HG02610 (cell line): ENCODE measurements at regions not wholly inside any gene's neighbourhood (a gene's known extent, or its start where the extent isn't known, plus 50 kb on each side); places are given as distances from the start of the nearest gene placed in this dataset.

Experiments used
- ATAC-seq: cut with Tn5 transposase; IDR thresholded peaks from one replicate; pipeline ENCODE4 v1.9.1; 2021; ENCODE audit warnings: mild to moderate bottlenecking, moderate library complexity; ENCODE audit not compliant: unreplicated experiment

DNA sequence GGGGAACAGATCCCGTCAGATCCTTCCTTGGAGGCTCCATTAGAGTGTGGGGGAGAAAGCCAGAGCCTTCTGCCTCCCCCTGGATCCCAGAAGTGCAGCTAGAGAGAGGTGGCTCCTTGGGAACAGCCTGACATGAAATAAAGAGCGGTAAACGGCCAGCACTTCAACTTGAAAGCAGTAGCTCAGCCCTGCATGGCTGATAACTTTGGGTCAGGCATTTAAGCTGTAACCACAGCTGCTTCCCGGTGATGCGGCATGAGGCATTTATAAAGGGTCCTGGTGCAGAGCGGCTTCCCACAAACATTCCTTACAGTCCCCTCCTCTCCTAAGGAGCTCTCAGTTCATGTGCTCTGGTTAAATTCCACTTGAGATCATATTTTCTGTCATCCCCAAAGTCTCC, 960.3 kb downstream of the VRK1 start:
- no peak for ATAC-seq

DNA sequence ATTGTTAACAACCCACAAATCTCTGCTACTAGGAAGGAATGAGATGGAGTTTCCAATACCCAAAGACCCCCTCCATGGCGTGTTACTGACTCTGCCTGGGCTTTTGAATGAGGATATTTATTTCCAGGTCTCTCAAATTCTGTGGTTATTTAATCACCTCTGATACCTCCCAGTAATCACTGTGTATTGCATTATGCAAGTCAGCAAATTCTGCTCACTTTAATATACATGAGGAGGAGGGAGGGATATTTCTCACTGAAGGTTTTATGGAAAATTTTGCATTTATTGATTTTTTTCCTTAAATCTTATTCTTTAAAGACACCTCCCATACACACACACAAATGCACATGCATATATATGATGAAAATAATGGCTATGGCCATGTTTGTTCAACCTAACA, 962.9 kb downstream of the VRK1 start:
- ATAC-seq: no peak

DNA sequence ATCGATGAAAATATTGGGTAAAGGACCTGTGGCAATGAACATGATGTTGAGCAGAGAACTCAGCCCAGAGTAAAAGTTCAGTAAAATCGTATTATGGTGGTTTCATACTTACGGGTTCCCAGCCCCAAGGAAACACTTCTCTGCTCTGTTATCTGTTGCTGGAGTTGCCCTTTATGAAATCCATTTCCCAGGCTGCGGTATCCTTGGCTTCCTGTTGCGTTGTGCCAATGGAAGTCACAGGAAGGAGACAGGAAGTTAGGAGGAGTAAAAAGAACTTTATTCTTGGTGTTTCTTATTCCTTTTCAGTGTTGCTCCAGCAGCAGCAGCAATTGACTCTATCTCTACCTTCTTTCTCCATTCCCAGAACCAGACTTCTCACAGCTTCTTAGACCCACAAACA, 965.2 kb downstream of the VRK1 start:
- no peak for ATAC-seq

DNA sequence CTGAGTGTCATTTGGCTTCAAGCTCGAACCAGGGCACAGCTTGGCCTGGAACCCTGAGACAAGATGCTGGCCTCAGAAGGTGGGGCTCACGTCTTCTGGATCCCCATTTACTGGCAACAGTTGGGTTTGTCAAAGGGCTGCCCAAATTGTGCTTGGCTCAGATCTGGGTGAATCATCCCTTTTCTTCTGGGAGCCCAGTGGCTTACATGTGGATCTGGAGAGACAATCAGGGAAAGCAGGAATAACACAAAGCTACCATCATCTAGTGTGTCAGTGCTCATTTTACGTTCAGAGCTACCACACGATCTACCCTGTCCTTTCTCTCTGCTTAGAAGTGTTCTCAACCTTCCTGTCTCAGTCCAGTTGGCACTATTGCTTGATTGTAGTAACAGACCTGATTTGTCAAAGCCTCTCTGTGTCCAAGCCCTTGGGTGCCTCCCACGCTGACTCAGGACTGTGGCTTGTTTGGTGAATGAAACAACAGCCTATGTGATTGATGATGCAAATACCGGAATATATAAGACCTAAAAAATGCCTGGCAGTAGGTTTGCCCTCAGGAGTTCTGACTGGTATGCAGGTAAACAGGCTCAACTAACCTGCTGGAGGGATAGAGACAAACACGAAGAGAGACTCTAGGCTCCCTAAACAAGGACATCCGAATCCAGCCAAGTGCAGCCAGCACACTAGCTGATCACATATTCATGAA, 974.3 kb downstream of the VRK1 start:
- ATAC-seq: no peak

DNA sequence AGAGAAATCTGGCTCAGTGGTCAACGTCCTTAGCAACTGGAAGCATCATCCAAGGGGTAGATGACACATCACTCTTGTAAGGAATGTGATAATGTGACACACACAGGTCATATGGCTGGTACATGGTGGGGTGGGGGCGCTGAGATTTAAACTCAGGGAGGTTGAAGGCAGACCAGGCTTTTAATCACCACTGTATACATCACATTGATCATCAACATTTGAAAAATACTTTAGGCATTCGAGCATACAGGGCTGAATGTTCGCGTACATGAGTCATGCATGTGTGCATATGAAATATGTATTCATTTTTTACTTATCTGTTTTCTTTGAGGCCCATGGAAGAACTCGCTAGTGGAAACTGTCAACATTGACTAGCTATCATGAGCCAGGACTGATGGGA, 976.4 kb downstream of the VRK1 start:
- ATAC-seq: no peak

DNA sequence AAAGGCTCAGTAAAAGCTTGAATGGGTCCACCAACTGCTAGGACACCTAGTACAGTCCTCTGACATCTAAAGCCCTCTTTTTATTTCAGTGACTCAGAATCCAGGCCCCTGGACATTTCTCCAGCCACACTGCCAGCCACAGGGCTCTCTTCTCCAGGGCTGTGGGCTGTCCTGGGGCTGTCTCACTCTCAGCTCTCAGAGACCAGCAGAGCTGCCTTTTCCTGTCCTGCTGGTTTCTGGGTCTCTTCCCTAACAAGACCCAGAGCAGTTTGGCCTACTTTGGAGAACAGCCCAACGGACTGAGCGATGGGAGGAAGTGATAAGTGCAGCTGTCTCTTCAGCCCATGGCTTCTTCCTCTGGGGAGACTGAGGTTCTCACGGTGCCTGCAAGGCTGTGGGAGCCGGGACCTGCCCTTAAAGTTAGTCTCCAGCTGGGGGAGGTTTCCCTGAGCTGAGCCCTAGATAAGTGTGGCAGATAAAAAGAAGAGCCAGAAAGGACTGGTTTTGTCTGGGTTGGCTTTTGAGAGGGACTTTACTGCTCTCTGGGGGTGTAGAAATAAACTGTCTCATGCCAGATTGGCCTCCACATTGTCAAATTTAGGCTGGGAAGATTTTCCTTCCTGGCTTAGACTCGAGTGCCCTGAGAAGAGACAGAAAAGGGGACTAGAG, 979.8 kb downstream of the VRK1 start:
- no peak for ATAC-seq

DNA sequence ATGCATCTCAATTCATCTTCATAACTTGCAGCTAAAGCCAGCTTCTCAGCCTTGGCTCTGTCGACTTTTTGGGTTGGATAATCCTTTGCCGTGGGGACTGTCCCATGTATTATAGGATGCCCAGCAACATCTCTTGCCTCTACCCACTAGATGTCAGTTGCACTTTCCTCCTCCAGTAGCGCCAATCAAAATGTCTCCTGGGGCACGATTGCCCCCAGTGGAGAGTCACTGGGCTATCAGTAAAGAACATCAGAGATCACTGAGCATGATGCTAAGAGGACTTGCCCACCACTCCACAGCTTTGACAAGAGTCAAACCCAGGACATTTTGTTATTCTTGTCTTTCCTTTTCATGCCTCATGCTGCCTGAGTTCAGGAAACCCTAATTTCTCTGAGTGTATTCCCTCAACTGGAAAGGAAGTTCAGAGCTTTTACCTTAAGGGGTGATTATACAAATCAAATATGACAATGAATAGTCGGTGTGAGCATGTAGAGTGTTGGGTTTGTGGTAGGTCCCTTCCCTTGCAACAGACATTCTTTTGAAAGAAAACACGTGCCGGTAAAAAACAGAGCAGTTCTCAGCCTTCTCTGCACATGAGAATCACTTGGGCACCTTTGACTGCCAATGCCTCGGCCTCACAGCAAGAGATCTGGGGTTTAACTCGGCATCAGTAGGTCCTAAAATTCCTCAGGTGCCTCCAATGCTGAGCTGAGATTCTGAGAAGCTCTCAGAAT, 980.6 kb downstream of the VRK1 start:
- ATAC-seq: no peak

DNA sequence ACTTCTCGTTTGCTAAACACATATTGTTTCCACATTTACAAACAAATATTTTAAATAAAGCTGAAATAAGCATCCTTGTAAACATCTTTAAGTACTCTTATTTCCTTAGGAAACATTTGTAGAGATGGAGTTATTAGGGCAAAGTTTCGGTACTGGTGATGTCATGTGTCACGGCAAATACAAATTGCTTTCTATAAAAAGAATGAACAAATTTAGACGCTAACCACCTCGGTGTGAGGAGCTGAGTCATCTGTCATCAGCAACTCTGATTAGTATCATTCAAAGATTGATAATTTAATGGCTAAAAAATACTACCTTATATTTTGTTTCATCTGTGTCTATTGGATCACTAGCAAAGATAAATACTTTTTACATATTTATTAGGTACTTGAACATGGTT, 982.0 kb downstream of the VRK1 start:
- ATAC-seq: no peak

DNA sequence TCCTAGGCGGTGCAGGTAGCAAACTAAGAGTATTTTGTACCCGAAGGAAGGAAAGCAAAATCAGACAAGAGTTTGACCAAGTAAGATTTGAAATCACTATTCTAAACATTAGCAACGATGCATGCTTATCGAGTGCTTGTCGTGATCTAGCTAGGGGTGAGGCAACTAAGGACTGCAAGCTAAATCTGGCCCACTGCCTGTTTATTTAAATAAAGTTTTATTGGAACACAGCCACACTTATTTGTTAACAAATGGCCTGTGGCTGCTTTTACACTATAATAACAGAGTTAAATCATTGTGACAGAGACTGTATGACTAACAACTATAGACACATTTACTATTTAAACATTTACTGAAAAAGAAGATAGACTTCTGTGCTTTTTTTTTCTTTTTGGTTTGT, 983.6 kb downstream of the VRK1 start:
- no peak for ATAC-seq

DNA sequence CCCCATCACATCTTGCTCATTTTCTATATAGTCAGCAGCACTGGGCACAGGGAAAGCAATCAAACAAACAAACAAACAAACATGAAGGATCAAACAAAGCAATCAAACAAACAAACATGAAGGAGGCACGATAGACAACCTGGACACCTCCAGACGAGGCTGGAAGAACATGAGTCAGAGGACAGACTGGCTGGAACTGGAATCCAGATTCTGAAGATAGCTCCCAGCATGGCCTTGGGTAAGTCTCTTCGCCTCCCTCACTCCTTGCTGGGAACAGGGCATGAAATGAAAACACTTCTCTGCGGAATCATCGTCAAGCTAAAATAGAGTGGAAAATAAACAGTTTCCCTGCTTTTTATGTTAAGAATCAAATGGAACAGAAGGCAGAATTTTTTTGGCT, 984.8 kb downstream of the VRK1 start:
- no peak for ATAC-seq

DNA sequence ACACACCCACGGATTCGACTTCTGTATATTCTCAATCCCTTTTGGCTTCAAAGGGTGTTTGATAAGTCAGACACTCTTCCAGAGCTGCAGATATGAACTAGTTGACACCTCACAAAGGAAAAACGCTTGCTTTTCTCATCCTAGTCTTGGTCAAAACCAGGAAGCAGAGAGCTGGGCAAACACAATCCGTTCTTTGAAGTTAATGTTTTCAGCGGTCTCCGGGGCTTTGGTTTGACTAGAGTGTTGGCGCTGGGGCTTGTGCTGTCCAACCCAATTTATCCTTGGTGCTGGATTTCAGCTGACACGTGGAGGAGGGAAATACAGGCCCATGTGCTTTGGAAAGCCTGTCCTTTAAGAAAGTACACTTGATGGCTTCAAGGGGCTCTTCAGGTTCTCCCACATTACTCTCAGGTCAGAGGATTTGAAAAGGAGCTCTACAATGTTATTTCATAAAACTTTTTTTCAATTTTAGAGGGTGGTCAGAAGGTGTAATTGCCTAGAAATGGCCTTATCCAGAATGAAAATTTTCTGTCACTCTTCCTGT, 985.8 kb downstream of the VRK1 start:
- no peak for ATAC-seq

DNA sequence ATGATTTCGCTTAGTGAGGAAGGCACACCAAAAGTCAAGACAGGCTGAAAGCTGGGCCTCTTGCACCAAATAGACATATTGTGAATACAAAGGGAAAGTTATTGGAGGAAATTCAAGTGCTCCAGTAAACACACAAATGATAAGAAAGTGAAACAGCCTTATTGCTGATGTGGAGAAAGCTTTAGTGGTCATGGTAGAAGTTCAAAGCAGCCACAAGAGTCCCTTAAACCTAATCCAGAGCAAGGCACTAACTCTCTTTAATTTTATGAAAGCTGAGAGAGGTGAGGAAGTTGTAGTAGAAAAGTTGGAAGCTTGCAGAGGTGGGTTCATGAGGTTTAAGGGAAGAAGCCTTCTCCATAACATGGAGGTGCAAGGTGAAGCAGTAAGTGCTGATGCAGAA, 988.3 kb downstream of the VRK1 start:
- ATAC-seq: no peak

DNA sequence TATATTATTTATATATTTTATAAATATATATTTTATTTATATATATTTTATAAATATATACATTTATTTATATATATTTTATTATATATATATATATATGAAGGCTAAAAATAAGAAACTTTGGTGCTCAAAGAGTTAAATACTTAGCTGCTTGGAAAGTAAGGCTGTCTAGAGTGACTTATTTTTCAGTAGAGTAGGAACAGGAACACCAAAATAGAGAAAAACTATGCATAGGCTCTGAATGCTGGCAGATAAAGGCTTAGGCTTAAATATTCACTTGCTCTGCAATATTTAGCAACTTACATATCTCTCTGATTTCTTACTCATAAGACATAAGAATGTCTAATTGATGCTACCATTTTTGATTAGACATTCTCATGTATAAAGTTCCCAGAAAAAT, 991.2 kb downstream of the VRK1 start:
- no peak for ATAC-seq

DNA sequence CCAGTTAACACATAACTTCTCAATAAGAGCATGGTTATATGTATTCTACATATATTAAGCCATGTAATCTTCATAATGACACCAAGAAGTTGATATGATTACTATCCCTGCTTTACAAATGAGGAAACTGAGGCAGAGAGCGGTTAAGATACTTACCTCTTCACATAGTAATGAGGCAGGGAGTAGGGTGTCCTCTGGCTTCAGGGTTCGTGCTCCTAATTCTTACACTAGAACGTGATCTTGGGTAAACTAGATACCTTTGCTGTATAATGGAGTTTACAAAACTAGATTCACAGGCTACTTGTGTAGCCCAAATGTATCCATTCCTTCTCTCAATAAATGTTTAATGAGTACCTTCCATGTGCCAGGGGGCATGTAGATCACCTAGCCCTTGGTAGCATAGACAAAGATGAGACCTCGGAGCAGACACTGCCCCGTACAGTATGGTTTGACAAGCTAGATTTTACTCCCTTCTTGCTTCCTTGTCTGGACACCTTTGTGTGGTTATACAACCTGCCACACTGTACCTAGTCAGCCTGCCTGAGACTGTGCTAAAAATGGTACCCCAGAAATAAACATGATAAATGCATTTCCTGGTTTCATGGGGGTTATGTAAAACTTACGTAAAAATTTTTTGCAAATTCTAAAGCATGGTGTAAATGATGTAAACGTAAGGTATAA, 991.8 kb downstream of the VRK1 start:
- ATAC-seq: no peak

DNA sequence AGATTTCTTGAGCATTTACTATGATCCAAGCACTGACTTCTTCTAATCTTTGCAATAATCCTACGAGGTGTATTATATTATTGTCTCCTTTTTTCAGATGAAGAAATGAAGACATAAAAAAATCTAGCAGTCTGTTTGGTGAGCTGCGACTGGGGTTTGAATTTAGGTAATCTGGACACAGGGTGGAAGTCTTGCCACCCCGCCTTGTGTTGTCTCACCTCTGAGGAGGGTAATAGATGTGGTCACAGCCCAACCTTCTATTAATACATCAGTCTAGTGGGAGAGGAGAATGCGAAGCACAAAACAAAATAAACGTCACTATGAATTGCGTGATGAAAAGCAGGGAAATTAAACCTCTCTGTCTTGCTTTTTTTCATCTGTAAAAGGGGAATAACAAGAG, 993.9 kb downstream of the VRK1 start:
- ATAC-seq: no peak

DNA sequence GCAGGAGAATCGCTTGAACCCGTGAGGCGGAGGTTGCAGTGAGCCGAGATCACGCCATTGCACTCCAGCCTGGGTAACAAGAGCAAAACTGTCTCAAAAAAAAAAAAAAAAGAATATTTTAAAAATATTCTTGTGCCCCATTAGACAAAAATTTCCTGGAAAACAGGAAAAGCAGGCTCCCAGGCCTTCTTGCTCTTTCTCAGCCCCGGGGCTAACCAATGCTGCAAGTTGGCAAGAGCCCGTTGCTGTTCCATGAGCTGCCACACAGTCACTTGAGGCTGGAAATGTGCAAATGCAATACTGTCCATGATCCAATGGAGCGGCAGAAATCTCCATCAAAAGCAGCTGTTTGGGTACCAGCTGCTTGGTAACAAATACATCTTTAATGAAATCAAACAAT, 994.7 kb downstream of the VRK1 start:
- ATAC-seq: no peak

DNA sequence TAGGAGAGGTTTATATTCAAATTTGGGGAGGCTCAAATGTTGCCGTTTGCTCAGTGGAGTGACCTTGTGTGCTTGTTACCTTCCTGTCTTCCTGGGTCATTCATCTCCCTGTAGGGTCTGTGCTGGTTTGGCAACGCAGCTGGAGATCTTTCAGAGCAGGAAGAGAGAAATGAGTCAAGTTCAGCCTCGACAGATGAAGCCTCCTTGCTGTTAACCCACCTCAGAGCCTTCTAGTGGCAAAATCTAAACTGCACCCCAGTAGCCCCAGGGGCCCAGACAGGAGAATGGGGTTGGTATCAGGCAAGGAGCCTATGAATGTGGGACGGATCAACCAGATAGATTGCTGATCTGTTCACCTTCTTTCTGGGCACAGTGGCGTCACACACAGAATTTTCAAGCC, 999.3 kb downstream of the VRK1 start:
- ATAC-seq: no peak

DNA sequence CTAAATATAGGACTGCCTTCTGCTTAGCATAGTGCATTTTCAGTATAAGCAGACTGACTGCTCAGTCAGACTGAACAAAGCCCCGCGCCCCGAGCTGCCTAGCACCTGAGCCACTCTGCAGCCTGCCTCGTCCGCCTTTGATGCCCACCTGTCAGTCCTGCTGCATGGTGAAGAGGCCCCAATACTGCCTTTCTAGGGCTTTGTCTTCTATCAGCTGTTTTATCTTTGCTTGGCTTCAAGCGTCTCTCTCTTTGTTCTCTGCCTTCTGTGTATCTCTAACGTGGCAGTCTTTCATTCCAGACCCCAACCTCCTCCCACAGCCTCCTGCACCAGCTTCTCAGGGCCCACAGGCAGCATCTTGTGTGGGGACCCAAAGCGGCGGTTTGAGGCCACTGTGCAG, 1001.0 kb downstream of the VRK1 start:
- ATAC-seq: no peak

DNA sequence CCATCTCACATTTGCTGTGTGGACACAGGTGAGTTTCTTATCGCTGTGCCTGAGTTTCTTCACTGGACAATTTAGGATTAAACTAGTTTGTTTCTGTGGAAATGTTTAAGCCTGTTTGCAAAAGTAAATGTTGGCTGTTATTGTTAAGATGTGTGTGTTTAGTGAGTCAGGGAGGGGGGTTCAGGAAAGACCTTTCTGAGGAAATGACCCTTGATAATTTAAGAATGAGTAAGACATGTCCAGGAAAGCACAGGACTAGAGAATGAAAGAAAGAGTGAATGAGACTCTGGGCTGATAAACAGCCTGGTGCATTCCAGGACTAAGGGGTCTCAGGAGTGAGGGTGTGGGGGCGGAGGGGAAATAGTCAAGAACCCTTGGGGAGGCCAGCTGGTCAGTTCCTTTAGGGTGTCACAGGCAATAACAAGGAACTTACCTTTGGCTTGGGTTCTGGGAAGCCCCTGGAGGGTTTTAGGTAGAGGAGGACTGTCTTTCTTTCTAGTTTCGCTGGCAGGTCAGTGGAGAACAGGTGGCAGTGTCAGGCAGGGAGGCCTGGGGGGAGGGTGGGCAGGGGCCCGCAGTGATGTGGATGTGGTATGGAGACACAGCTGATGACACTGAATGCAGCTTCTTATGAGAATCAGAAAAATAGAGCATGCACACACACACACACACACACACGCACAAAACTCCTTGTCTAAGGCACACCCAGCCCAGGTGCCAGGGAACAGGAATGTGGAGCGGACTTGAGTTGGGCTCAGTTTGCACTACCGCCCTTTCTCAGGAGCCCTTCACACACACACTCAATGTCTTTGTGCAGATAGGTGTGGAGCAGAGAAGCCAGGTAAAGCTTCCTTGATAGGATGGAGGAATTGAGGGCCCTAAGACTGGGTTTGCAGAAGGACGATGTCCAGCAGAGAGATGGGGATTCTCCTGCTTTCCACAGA, 1005.5 kb downstream of the VRK1 start:
- ATAC-seq: no peak

DNA sequence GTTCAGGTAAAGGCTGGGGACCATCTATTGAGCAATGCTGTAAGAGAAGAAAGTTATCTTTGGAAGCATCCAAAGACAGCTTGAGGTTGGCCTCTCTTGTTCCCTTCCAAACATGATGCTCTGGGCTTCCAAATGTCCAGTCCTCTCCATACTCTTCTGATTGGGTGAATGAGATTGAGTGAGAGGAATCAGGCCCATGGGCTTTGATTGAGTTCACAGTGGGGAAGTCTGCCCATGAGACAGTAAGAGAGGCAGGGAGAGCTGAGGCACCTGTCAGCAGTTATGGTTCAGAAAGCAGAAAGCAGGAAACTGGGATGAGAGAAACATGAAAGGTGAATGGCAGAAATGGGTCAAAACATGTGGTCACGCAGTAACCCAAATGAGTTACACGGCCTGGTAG, 1006.9 kb downstream of the VRK1 start:
- ATAC-seq: no peak
